H9 (cell line): ENCODE measurements at regions not wholly inside any gene's neighbourhood (a gene's known extent, or its start where the extent isn't known, plus 50 kb on each side); places are given as distances from the start of the nearest gene placed in this dataset.

Experiments used
- DNase-seq: peaks from one replicate; pipeline ENCODE4 v3.0.0-alpha.2; 2017
- H2AFZ ChIP-seq: one replicate; pipeline ENCODE4 v1.6.1; 2013; ENCODE audit warnings: mild to moderate bottlenecking, low read length, control low read depth, moderate library complexity
- H2AK5ac ChIP-seq: 2 replicates; pipeline ENCODE4 v1.6.1; 2013; ENCODE audit warnings: low read length, control low read depth, mixed read lengths; ENCODE audit not compliant: insufficient read length
- H2BK120ac ChIP-seq: one replicate; pipeline ENCODE4 v1.6.1; 2013; ENCODE audit warnings: low read depth, mild to moderate bottlenecking, low read length, control low read depth, inconsistent platforms; ENCODE audit not compliant: poor library complexity, severe bottlenecking
- H2BK12ac ChIP-seq: 2 replicates; pipeline ENCODE4 v1.6.1; 2013; ENCODE audit warnings: low read length, control low read depth, mixed read lengths, low read depth; ENCODE audit not compliant: insufficient read length
- H2BK15ac ChIP-seq: 2 replicates; pipeline ENCODE4 v1.6.1; 2013; ENCODE audit warnings: low read depth, low read length, control low read depth
- H2BK20ac ChIP-seq: one replicate; pipeline ENCODE4 v1.6.1; 2013; ENCODE audit warnings: low read depth, mild to moderate bottlenecking, low read length, control low read depth, inconsistent platforms; ENCODE audit not compliant: poor library complexity, severe bottlenecking
- H2BK5ac ChIP-seq: 2 replicates; pipeline ENCODE4 v1.6.1; 2013; ENCODE audit warnings: low read length, control low read depth, mixed read lengths; ENCODE audit not compliant: insufficient read length
- H3K14ac ChIP-seq: 2 replicates; pipeline ENCODE4 v1.6.1; 2013; ENCODE audit warnings: low read length, control low read depth; ENCODE audit not compliant: insufficient read depth
- H3K18ac ChIP-seq: 2 replicates; pipeline ENCODE4 v1.6.1; 2013; ENCODE audit warnings: low read depth, mild to moderate bottlenecking, mixed read lengths, low read length, control low read depth; ENCODE audit not compliant: insufficient read length
- H3K23ac ChIP-seq: 2 replicates; pipeline ENCODE4 v1.6.1; 2013; ENCODE audit warnings: low read length, control low read depth, mixed read lengths, low read depth; ENCODE audit not compliant: insufficient read length
- H3K23me2 ChIP-seq: 2 replicates; pipeline ENCODE4 v1.6.1; 2013; ENCODE audit warnings: low read depth, mild to moderate bottlenecking, mixed read lengths, low read length, control low read depth; ENCODE audit not compliant: insufficient read length, poor library complexity, severe bottlenecking
- H3K27ac ChIP-seq: 2 replicates; pipeline ENCODE4 v1.5.1; 2013; ENCODE audit warnings: low read length, control low read depth, mixed read lengths, low read depth; ENCODE audit not compliant: insufficient read length
- H3K27me3 ChIP-seq: 2 replicates; pipeline ENCODE4 v1.6.1; 2013; ENCODE audit warnings: low read length, control low read depth, inconsistent platforms; ENCODE audit not compliant: insufficient read depth
- H3K4ac ChIP-seq: 2 replicates; pipeline ENCODE4 v1.6.1; 2013; ENCODE audit warnings: low read depth, mild to moderate bottlenecking, control low read depth, inconsistent platforms, low read length, moderate library complexity
- H3K4me1 ChIP-seq: 2 replicates; pipeline ENCODE4 v1.6.1; 2013; ENCODE audit warnings: low read length, control low read depth, inconsistent platforms; ENCODE audit not compliant: insufficient read depth
- H3K4me2 ChIP-seq: 2 replicates; pipeline ENCODE4 v1.6.1; 2013; ENCODE audit warnings: low read length, control low read depth, mixed read lengths; ENCODE audit not compliant: insufficient read length, insufficient read depth
- H3K56ac ChIP-seq: 2 replicates; pipeline ENCODE4 v1.6.1; 2013; ENCODE audit warnings: low read depth, mild to moderate bottlenecking, mixed read lengths, low read length, control low read depth; ENCODE audit not compliant: insufficient read length
- H3K79me1 ChIP-seq: 2 replicates; pipeline ENCODE4 v1.6.1; 2013; ENCODE audit warnings: low read depth, mild to moderate bottlenecking, moderate library complexity, low read length, control low read depth, inconsistent platforms; ENCODE audit not compliant: insufficient read depth, poor library complexity, severe bottlenecking
- H3K79me2 ChIP-seq: 2 replicates; pipeline ENCODE4 v1.6.1; 2013; ENCODE audit warnings: low read length, control low read depth, inconsistent platforms; ENCODE audit not compliant: insufficient read depth
- H3K9ac ChIP-seq: 2 replicates; pipeline ENCODE4 v1.6.1; 2013; ENCODE audit warnings: low read length, control low read depth, mixed read lengths; ENCODE audit not compliant: insufficient read length; ENCODE audit errors: extremely low read depth
- H3K9me3 ChIP-seq: one replicate; pipeline ENCODE4 v1.6.1; 2013; ENCODE audit warnings: low read depth, low read length, inconsistent platforms; ENCODE audit not compliant: control insufficient read depth
- H3T11ph ChIP-seq: one replicate; pipeline ENCODE4 v1.6.1; 2013; ENCODE audit warnings: mild to moderate bottlenecking, low read length, control low read depth, inconsistent platforms
- H4K20me1 ChIP-seq: one replicate; pipeline ENCODE4 v1.6.1; 2013; ENCODE audit not compliant: control insufficient read depth, insufficient read length, insufficient read depth
- H4K5ac ChIP-seq: 2 replicates; pipeline ENCODE4 v1.6.1; 2013; ENCODE audit warnings: low read depth, mild to moderate bottlenecking, mixed read lengths, low read length, control low read depth; ENCODE audit not compliant: insufficient read length
- H4K8ac ChIP-seq: replicated peaks from 2 replicates; pipeline ENCODE4 v1.6.1; 2013; ENCODE audit warnings: low read length, control low read depth, mixed read lengths, low read depth; ENCODE audit not compliant: insufficient read length
- H4K91ac ChIP-seq: 2 replicates; pipeline ENCODE4 v1.6.1; 2013; ENCODE audit warnings: low read depth, mild to moderate bottlenecking, moderate library complexity, mixed read lengths, low read length, control low read depth; ENCODE audit not compliant: insufficient read length
- H3K27ac Mint-ChIP-seq, 3 experiments: 2 replicates in 2 of 3; 3 replicates in 1 of 3; pipeline ENCODE4 v1.8.0; 2020 to 2021; ENCODE audit warnings: mixed read lengths in 3 of 3, mild to moderate bottlenecking in 1 of 3, moderate library complexity in 1 of 3
- H3K27me3 Mint-ChIP-seq: 2 replicates; pipeline ENCODE4 v1.8.0; 2021; ENCODE audit warnings: low read depth, mild to moderate bottlenecking, moderate library complexity, mixed read lengths
- H3K36me3 Mint-ChIP-seq, 3 experiments: 2 replicates in 2 of 3; 3 replicates in 1 of 3; pipeline ENCODE4 v1.8.0; 2020 to 2021; ENCODE audit warnings: low read depth in 3 of 3, mixed read lengths in 3 of 3; ENCODE audit not compliant: insufficient read depth in 1 of 3
- H3K4me1 Mint-ChIP-seq, 2 experiments: 2 replicates each; pipeline ENCODE4 v1.8.0; 2020; ENCODE audit warnings: mixed read lengths in 2 of 2
- H3K4me3 Mint-ChIP-seq, 2 experiments: 2 replicates in 1 of 2; 3 replicates in 1 of 2; pipeline ENCODE4 v1.8.0; 2020 to 2021; ENCODE audit warnings: mild to moderate bottlenecking in 2 of 2, mixed read lengths in 2 of 2, moderate library complexity in 1 of 2
- H3K9me3 Mint-ChIP-seq, 2 experiments: 2 replicates in 1 of 2; 3 replicates in 1 of 2; pipeline ENCODE4 v1.8.0; 2020; ENCODE audit warnings: mild to moderate bottlenecking in 2 of 2, mixed read lengths in 2 of 2, moderate library complexity in 1 of 2
- CTCF ChIP-seq: fragments of 200-600 bp; sonication (generic); conservative IDR thresholded peaks from 3 replicates; pipeline ENCODE4 v1.8.0; 2021; ENCODE audit warnings: antibody characterized with exemption, mild to moderate bottlenecking
- WGBS: extraction: QIAGEN DNeasy Blood & Tissue Kit; methylation state at CpG from one replicate; pipeline ENCODE4 v1.1.7; 2013; ENCODE audit warnings: missing lambda C conversion rate, low lambda C conversion rate, mixed read lengths; ENCODE audit not compliant: insufficient read length; ENCODE audit errors: extremely low coverage; 5-methylcytosine and 5-hydroxymethylcytosine counted together

GRCh38 chr12:131610891-131611290 lies 100.0 kb upstream of the SFSWAP start:
- Histone ChIP-seq H2BK20ac (no peak overlapping the region), H3K14ac (no peak overlapping the region), H2AK5ac (no peak overlapping the region), H3K9me3 (no peaks in the 10 kb centered on the region), H3K18ac (no peak overlapping the region), H2BK15ac (no peak overlapping the region), H3K79me2 (no peaks in the 10 kb centered on the region), H2AFZ (no peak overlapping the region), H3K79me1 (no peaks in the 10 kb centered on the region), H2BK5ac (no peak overlapping the region), H3K4ac (no peak overlapping the region), H3K23ac (no peak overlapping the region), H4K5ac (no peak overlapping the region), H4K8ac (no peak overlapping the region), H3K23me2 (no peaks in the 10 kb centered on the region), H3K9ac (no peak overlapping the region), H3T11ph (no peak overlapping the region), H3K4me1 (peaks cover 6% of the 10 kb centered on the region; the same call in 1 of the 2 replicates), H2BK120ac (no peak overlapping the region), H3K56ac (no peak overlapping the region), H4K20me1 (peaks cover 2% of the 10 kb centered on the region), H4K91ac (no peak overlapping the region), H3K27ac (no peak overlapping the region), H3K4me2 (no peak overlapping the region), H2BK12ac (no peak overlapping the region), H3K27me3 (no peaks in the 10 kb centered on the region)
- H3K9me3 Mint-ChIP-seq, result no peaks in the 10 kb centered on the region
- H3K4me3 Mint-ChIP-seq, result no peak overlapping the region
- H3K27ac Mint-ChIP-seq, result no peak overlapping the region
- H3K27me3 Mint-ChIP-seq, result peaks cover 7% of the 10 kb centered on the region
- peaks cover 18 to 19% of the 10 kb centered on the region in 2 experiments for H3K4me1 Mint-ChIP-seq
- no peak for DNase-seq
- H3K36me3 Mint-ChIP-seq, result no peaks in the 10 kb centered on the region
- no peak for TF ChIP-seq CTCF
- WGBS, result no CpG with 5 or more reads among the region's 11 CpGs
